ENCODE measurements at regions not wholly inside any gene's neighbourhood (a gene's known extent, or its start where the extent isn't known, plus 50 kb on each side); places are given as distances from the start of the nearest gene placed in this dataset.

DNA sequence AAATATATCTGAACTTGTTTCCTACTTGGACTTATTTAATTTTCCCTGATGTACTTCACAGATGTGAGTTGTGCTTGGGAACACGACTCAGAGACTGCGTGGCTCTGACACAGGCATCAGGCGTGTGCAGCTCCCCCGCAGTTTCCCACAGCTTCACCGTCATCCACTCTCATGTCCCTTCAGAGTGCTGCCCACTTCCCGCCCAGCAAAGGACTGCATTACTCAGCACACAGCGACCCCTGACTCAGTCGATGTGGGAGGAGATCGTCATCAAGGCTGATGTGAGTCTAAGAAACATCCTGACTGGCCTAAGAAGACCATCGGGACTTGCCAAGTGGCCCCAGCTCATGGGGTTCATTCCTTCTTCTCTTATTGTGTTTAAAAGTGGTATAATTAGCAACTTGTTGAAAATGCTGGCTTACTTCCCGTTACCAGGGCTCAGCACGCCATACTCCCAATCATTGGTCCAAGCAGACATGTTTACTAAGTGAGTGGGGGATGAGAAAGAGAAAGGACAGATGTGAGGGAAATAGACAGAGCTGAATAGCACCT, 539.4 kb upstream of the JARID2 start:
- TF ChIP-seq CTCF (IDR thresholded peaks at IDR 0.05 in 2 of 3, conservative IDR thresholded peaks at IDR 0.05 in 1 of 3; ENCODE audit: control insufficient read depth in 2 of 3, extremely low read depth in 1 of 3, insufficient read depth in 1 of 3, low read depth in 3 of 3, low read length in 3 of 3) = no peak
- TF ChIP-seq GABPA (IDR thresholded peaks at IDR 0.05; ENCODE audit: low read depth) = no peak
- no peak for TF ChIP-seq EZH2 (IDR thresholded peaks at IDR 0.05; ENCODE audit: borderline replicate concordance, control insufficient read depth, low read depth, low read length)
- TF ChIP-seq PKNOX1 (IDR thresholded peaks at IDR 0.05) = no peak
- TF ChIP-seq POLR2AphosphoS5 (IDR thresholded peaks at IDR 0.05; ENCODE audit: low read length) = no peak
- no peak for TF ChIP-seq CHD2 (IDR thresholded peaks at IDR 0.05; ENCODE audit: borderline replicate concordance, low read depth, low read length)
- no peak for TF ChIP-seq CREM (IDR thresholded peaks at IDR 0.05; ENCODE audit: low read depth)
- TF ChIP-seq YY1 (IDR thresholded peaks at IDR 0.05; ENCODE audit: low read depth, low read length) = no peak
- TF ChIP-seq WRNIP1 (IDR thresholded peaks at IDR 0.05; ENCODE audit: borderline replicate concordance, low read depth, low read length) = no peak
- no peak for TF ChIP-seq MYC (IDR thresholded peaks at IDR 0.05; ENCODE audit: insufficient read depth, insufficient read length, insufficient replicate concordance, low read length, severe bottlenecking)

Data from GM12878 (cell line).